ENCODE measurements at regions not wholly inside any gene's neighbourhood (a gene's known extent, or its start where the extent isn't known, plus 50 kb on each side); places are given as distances from the start of the nearest gene placed in this dataset.
"Not testable (repeated sequence)": the region's sequence is repeated elsewhere in the genome, so short reads cannot be mapped to it uniquely, and the experiment has no call there.

DNA sequence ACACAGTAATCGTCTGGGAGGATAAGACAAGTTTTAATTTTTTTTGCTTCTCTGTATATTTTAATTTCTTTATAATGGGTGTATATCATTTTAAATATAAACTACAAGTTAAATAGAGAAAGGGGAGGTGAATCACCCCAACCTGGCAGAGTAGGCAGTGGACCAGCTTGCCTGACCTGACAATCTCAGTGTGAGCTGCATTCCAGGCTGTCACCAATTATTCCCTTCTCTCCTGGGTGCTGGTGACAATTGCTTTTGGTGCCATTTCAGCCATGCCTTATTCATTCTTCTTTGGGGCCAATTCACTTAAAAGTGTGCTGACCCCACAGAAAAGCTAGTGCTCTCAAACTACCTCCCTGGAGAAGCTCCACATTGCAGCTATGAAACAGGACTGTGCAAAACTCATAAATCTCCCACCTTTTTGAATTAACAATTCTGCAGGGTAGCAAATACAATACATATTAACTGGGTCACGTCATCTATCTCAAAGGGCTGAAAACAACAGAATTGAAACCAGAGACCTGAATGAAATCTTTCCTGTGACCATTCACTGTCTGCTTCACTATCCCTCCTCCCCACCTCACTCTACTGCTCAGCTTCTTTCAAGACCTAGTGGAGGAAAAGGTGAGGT is 359.0 kb downstream of the HS3ST1 start:
- peaks cover 0 to 3% of the 10 kb centered on the region in 2 donors for H3K27me3 Mint-ChIP-seq (ENCODE audit: low read depth in 2 of 2)
- no peak for DNase-seq

DNA sequence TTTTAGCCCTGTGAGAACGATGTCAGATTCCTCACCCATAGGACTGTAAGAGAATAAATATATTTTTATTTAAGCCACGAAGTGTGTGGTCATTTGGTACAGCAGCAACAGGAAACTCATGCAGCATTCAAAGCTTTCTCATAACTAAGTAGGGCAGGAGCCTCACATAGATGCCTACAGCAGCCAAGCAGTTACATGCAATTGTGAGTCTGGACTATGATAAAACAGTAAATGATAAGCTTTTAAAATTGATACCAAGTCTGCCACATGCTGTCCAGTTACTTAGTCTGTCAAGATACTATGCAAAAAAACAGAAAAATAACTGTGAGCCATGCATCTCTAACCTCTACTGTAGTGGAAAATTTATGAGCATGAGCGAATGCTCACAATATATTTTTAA is 359.6 kb downstream of the HS3ST1 start:
- no peak overlapping the region for H3K27ac Mint-ChIP-seq
- Histone ChIP-seq H3K36me3 (ENCODE audit: control insufficient read depth, insufficient read depth, low read length) (no peaks in the 10 kb centered on the region), H3K4me1 (ENCODE audit: control insufficient read depth, insufficient read depth, low read length) (no peaks in the 10 kb centered on the region), H3K27me3 (ENCODE audit: control insufficient read depth, insufficient read depth, low read length) (no peaks in the 10 kb centered on the region), H3K27ac (ENCODE audit: low read length) (no peak overlapping the region), H3K4me3 (ENCODE audit: low read length) (no peak overlapping the region), H3K9me3 (ENCODE audit: control insufficient read depth, insufficient read depth, low read length) (no peaks in the 10 kb centered on the region)
- no peak overlapping the region for H3K4me3 Mint-ChIP-seq
- H3K27me3 Mint-ChIP-seq (ENCODE audit: low read depth in 2 of 2), result peaks cover 0 to 3% of the 10 kb centered on the region in 2 donors
- no peaks in the 10 kb centered on the region for H3K36me3 Mint-ChIP-seq
- H3K4me1 Mint-ChIP-seq, result peaks cover 5% of the 10 kb centered on the region in 2 donors
- DNase-seq (no peak), ATAC-seq (no peak)
- TF ChIP-seq, protein P1, sequence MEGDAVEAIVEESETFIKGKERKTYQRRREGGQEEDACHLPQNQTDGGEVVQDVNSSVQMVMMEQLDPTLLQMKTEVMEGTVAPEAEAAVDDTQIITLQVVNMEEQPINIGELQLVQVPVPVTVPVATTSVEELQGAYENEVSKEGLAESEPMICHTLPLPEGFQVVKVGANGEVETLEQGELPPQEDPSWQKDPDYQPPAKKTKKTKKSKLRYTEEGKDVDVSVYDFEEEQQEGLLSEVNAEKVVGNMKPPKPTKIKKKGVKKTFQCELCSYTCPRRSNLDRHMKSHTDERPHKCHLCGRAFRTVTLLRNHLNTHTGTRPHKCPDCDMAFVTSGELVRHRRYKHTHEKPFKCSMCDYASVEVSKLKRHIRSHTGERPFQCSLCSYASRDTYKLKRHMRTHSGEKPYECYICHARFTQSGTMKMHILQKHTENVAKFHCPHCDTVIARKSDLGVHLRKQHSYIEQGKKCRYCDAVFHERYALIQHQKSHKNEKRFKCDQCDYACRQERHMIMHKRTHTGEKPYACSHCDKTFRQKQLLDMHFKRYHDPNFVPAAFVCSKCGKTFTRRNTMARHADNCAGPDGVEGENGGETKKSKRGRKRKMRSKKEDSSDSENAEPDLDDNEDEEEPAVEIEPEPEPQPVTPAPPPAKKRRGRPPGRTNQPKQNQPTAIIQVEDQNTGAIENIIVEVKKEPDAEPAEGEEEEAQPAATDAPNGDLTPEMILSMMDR (IDR thresholded peaks at IDR 0.05), result no peak
- H3K9me3 Mint-ChIP-seq, result no peaks in the 10 kb centered on the region
- intact Hi-C loops (cut with micrococcal nuclease), result no loop called here
- WGBS (ENCODE audit: insufficient coverage), result no CpG with 5 or more reads among the region's 3 CpGs

More for the DNA sequence above, 359.0 kb downstream of the HS3ST1 start:
- H3K9me3 ChIP-seq (ENCODE audit: control insufficient read depth, insufficient read depth, low read length), result no peaks in the 10 kb centered on the region
- Mint-ChIP-seq H3K27ac (no peak overlapping the region), H3K4me3 (no peak overlapping the region), H3K4me1 (peaks cover 5 to 8% of the 10 kb centered on the region in 2 donors), H3K36me3 (no peaks in the 10 kb centered on the region), H3K9me3 (no peaks in the 10 kb centered on the region)
- intact Hi-C loops (cut with micrococcal nuclease), result no loop called here
- TF ChIP-seq, protein P1 (IDR thresholded peaks at IDR 0.05), result no peak
- no peak for ATAC-seq
- no peaks in the 10 kb centered on the region for H3K36me3 ChIP-seq (ENCODE audit: control insufficient read depth, insufficient read depth, low read length)
- no peak overlapping the region for H3K27ac ChIP-seq (ENCODE audit: low read length)
- WGBS (ENCODE audit: insufficient coverage), result 79% methylated on average over 1 of the region's 2 CpGs
- H3K4me3 ChIP-seq (ENCODE audit: low read length), result no peak overlapping the region
- H3K27me3 ChIP-seq (ENCODE audit: control insufficient read depth, insufficient read depth, low read length), result no peaks in the 10 kb centered on the region
- H3K4me1 ChIP-seq (ENCODE audit: control insufficient read depth, insufficient read depth, low read length), result no peaks in the 10 kb centered on the region

DNA sequence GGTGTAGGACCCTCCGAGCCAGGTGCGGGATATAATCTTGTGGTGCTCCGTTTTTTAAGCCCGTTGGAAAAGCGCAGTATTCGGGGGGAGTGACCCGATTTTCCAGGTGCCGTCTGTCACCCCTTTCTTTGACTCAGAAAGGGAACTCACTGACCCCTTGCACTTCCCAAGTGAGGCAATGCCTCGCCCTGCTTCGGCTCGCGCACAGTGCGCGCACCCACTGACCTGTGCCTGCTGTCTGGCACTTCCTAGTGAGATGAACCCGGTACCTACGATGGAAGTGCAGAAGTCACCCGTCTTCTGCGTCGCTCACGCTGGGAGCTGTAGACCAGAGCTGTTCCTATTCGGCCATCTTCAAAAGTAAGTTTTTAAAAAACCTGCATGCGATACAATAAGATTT is 362.1 kb downstream of the HS3ST1 start:
- H3K27ac ChIP-seq (ENCODE audit: low read length); H3K27me3 Mint-ChIP-seq (ENCODE audit: low read depth in 2 of 2); DNase-seq; intact Hi-C loops (cut with micrococcal nuclease); H3K9me3 ChIP-seq (ENCODE audit: control insufficient read depth, insufficient read depth, low read length); H3K36me3 Mint-ChIP-seq; H3K9me3 Mint-ChIP-seq; H3K27me3 ChIP-seq (ENCODE audit: control insufficient read depth, insufficient read depth, low read length); H3K36me3 ChIP-seq (ENCODE audit: control insufficient read depth, insufficient read depth, low read length); H3K4me1 ChIP-seq (ENCODE audit: control insufficient read depth, insufficient read depth, low read length); H3K4me3 ChIP-seq (ENCODE audit: low read length); ATAC-seq; H3K27ac Mint-ChIP-seq; H3K4me1 Mint-ChIP-seq: not testable (repeated sequence)
- peak overlapping the region; percentile 31 for H3K4me3 Mint-ChIP-seq
- 91% methylated on average over 22 of the region's 22 CpGs for WGBS (ENCODE audit: insufficient coverage)

DNA sequence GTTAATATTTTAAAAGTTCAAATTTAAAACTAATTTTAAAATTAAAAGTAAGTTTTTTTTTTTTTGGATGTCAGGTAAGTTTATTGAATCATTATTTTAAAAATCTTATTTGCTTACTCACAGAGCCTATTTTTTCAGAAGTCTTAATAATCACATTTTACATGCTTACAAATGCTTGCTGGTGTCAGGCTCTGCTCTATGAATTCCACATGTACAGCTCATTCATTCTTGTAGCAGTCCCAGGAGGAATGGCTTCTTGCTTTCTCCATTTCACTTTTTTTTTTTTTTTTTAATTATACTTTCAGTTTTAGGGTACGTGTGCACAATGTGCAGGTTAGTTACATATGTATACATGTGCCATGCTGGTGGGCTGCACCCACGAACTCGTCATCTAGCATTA is 368.1 kb downstream of the HS3ST1 start:
- H3K4me3 Mint-ChIP-seq; H3K4me1 Mint-ChIP-seq; H3K9me3 Mint-ChIP-seq; H3K27ac Mint-ChIP-seq; H3K36me3 Mint-ChIP-seq; H3K9me3 ChIP-seq (ENCODE audit: control insufficient read depth, insufficient read depth, low read length); H3K27ac ChIP-seq (ENCODE audit: low read length); H3K36me3 ChIP-seq (ENCODE audit: control insufficient read depth, insufficient read depth, low read length); intact Hi-C loops (cut with micrococcal nuclease); H3K27me3 ChIP-seq (ENCODE audit: control insufficient read depth, insufficient read depth, low read length); DNase-seq; H3K4me3 ChIP-seq (ENCODE audit: low read length); H3K4me1 ChIP-seq (ENCODE audit: control insufficient read depth, insufficient read depth, low read length); ATAC-seq: not testable (repeated sequence)
- no CpG with 5 or more reads among the region's 3 CpGs for WGBS (ENCODE audit: insufficient coverage)
- peaks cover 0 to 14% of the 10 kb centered on the region in 2 donors for H3K27me3 Mint-ChIP-seq (ENCODE audit: low read depth in 2 of 2)

DNA sequence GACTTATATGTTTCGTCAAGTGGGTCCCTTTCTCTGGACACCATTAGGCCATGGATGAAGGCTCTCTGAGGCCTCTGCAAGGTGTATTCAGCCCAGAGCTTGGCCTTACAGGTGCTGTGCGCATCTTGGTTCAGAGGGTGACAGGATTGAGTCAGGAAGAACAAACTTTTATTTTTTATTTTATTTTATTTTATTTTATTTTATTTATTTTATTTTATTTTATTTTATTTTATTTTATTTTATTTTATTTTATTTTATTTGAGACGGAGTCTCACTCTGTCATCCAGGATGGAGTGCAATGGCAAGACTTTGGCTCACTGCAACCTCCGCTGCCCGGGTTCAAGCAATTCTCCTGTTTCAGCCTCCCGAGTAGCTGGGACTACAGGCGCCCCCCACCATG is 370.4 kb upstream of the CLNK start:
- WGBS (ENCODE audit: insufficient coverage), result 95% methylated on average over 6 of the region's 7 CpGs
- H3K27ac Mint-ChIP-seq; H3K4me3 Mint-ChIP-seq; H3K9me3 ChIP-seq (ENCODE audit: control insufficient read depth, insufficient read depth, low read length); H3K9me3 Mint-ChIP-seq; ATAC-seq; H3K27me3 ChIP-seq (ENCODE audit: control insufficient read depth, insufficient read depth, low read length); H3K4me3 ChIP-seq (ENCODE audit: low read length); H3K27ac ChIP-seq (ENCODE audit: low read length); DNase-seq; H3K4me1 Mint-ChIP-seq; intact Hi-C loops (cut with micrococcal nuclease); H3K36me3 Mint-ChIP-seq; H3K36me3 ChIP-seq (ENCODE audit: control insufficient read depth, insufficient read depth, low read length); H3K4me1 ChIP-seq (ENCODE audit: control insufficient read depth, insufficient read depth, low read length): not testable (repeated sequence)
- H3K27me3 Mint-ChIP-seq (ENCODE audit: low read depth in 2 of 2), result peaks cover 0 to 14% of the 10 kb centered on the region in 2 donors
